HEK293T (cell line): ENCODE measurements at regions not wholly inside any gene's neighbourhood (a gene's known extent, or its start where the extent isn't known, plus 50 kb on each side); places are given as distances from the start of the nearest gene placed in this dataset.

ENCODE experiments used
- CTCF ChIA-PET: fragments of 350-600 bp; formaldehyde crosslinking; extraction: SDS; loops from one replicate; lab custom pipeline; 2021; ENCODE audit warnings: antibody characterized with exemption, inconsistent platforms; lab: Yijun Ruan, JAX
- POLR2A ChIA-PET: fragments of 350-600 bp; formaldehyde crosslinking; extraction: SDS; loops from one replicate; lab custom pipeline; 2020; ENCODE audit warnings: antibody characterized with exemption, inconsistent platforms; lab: Yijun Ruan, JAX
- DNase-seq: peaks from one replicate; pipeline ENCODE4 v3.0.0; 2012; ENCODE audit warnings: mixed read lengths; ENCODE audit errors: extremely low spot score
- ARNT ChIP-seq: fragments of 450-650 bp; IDR thresholded peaks from 2 replicates; pipeline ENCODE4 v1.6.1; 2017; ENCODE audit warnings: mild to moderate bottlenecking
- BHLHE40 ChIP-seq: fragments of 450-650 bp; IDR thresholded peaks from 2 replicates; pipeline ENCODE4 v1.6.1; 2016; ENCODE audit warnings: mild to moderate bottlenecking, moderate library complexity, borderline replicate concordance
- CTBP1 ChIP-seq: fragments of 450-650 bp; IDR thresholded peaks from 2 replicates; pipeline ENCODE4 v1.6.1; 2016; ENCODE audit warnings: borderline replicate concordance
- ELF4 ChIP-seq: fragments of 450-650 bp; IDR thresholded peaks from 2 replicates; pipeline ENCODE4 v1.6.1; 2017; ENCODE audit warnings: antibody characterized with exemption
- FOXA1 ChIP-seq: fragments of 450-650 bp; IDR thresholded peaks from 2 replicates; pipeline ENCODE4 v1.6.1; 2016; ENCODE audit warnings: mild to moderate bottlenecking
- FOXK2 ChIP-seq: fragments of 450-650 bp; IDR thresholded peaks from 2 replicates; pipeline ENCODE4 v1.6.1; 2016; ENCODE audit warnings: mild to moderate bottlenecking
- FOXM1 ChIP-seq: fragments of 450-650 bp; IDR thresholded peaks from 2 replicates; pipeline ENCODE4 v1.6.1; 2017; ENCODE audit warnings: mild to moderate bottlenecking, borderline replicate concordance
- HDGF ChIP-seq: fragments of 450-650 bp; IDR thresholded peaks from 2 replicates; pipeline ENCODE4 v1.6.1; 2017; ENCODE audit warnings: antibody characterized with exemption, borderline replicate concordance
- L3MBTL2 ChIP-seq: fragments of 450-650 bp; conservative IDR thresholded peaks from 2 replicates; pipeline ENCODE4 v1.6.1; 2016; ENCODE audit warnings: mild to moderate bottlenecking
- LEF1 ChIP-seq: fragments of 450-650 bp; IDR thresholded peaks from 2 replicates; pipeline ENCODE4 v1.6.1; 2017; ENCODE audit warnings: mild to moderate bottlenecking, borderline replicate concordance
- NFRKB ChIP-seq: fragments of 450-650 bp; IDR thresholded peaks from 2 replicates; pipeline ENCODE4 v1.6.1; 2016; ENCODE audit warnings: mild to moderate bottlenecking, moderate library complexity
- SP1 ChIP-seq: fragments of 450-650 bp; IDR thresholded peaks from 2 replicates; pipeline ENCODE4 v1.6.1; 2017
- SUZ12 ChIP-seq: fragments of 450-650 bp; IDR thresholded peaks from 2 replicates; pipeline ENCODE4 v1.6.1; 2016; ENCODE audit warnings: mild to moderate bottlenecking
- TARDBP ChIP-seq: fragments of 450-650 bp; IDR thresholded peaks from 2 replicates; pipeline ENCODE4 v1.6.1; 2016
- ZNF384 ChIP-seq: fragments of 450-650 bp; IDR thresholded peaks from 2 replicates; pipeline ENCODE4 v1.6.1; 2016
- TF ChIP-seq, protein P1 (sequence below): fragments of 450-650 bp; IDR thresholded peaks from 2 replicates; pipeline ENCODE4 v1.6.1; 2016

DNA sequence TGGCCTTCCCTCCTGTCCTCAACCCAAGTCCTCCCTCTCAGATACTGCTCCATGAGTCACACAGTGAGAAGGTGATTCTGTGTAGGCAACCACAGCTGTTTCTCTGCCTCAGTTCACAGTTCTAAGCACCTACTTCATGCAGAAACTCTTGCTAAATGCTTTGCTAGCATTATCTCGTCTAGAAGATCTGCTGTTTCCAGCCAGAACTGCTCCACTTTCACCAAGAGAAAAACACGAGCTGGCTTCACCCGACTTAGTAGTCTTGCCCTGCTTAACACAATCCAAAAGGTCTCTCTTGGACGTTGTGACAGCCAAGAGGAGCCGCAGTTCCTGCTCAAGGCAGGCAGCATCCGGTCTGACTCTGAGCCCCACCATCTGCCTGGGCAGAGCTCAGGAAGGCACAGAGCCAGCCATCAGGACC, 272.1 kb downstream of the UACA start:
- TF ChIP-seq TARDBP (no peak), HDGF (no peak), L3MBTL2 (no peak), SP1 (no peak), SUZ12 (no peak), FOXK2 (no peak), NFRKB (no peak), FOXA1 (no peak), ELF4 (no peak), CTBP1 (no peak), FOXM1 (no peak), ARNT (no peak)
- DNase-seq: no peak
- POLR2A ChIA-PET: interaction anchor here (0.8 to 1.2 kb wide), 3 partner anchors 13 to 391 kb away, joined by 3 read pairs; no protein-coding TSS in a partner anchor
- CTCF ChIA-PET: interaction anchor here (0.6 kb wide), 1 partner anchor 1001 kb away, joined by 3 read pairs; no protein-coding TSS in a partner anchor

DNA sequence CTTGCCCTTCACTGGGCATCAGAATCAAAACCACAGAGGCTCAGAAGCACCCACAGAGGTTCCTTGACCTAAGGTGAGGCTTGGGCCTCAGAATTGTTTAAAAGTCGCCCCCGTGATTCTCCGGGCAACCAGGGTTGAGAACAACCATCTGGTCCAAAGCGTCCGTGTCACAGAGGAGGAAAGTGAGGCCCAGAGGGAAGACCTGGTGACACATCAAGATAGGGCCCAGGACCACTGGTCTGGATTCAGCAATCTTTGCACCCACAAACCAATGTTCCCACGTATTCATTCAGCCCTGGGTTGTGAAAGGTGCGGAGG, 272.6 kb downstream of the UACA start:
- TF ChIP-seq L3MBTL2 (no peak), BHLHE40 (no peak), HDGF (no peak), ZNF384 (no peak), ARNT (no peak), FOXA1 (no peak)
- POLR2A ChIA-PET: interaction anchor here (1.0 to 1.2 kb wide), 2 partner anchors 13 to 391 kb away, joined by 3 read pairs; no protein-coding TSS in a partner anchor
- DNase-seq: no peak
- CTCF ChIA-PET: no interaction called here

DNA sequence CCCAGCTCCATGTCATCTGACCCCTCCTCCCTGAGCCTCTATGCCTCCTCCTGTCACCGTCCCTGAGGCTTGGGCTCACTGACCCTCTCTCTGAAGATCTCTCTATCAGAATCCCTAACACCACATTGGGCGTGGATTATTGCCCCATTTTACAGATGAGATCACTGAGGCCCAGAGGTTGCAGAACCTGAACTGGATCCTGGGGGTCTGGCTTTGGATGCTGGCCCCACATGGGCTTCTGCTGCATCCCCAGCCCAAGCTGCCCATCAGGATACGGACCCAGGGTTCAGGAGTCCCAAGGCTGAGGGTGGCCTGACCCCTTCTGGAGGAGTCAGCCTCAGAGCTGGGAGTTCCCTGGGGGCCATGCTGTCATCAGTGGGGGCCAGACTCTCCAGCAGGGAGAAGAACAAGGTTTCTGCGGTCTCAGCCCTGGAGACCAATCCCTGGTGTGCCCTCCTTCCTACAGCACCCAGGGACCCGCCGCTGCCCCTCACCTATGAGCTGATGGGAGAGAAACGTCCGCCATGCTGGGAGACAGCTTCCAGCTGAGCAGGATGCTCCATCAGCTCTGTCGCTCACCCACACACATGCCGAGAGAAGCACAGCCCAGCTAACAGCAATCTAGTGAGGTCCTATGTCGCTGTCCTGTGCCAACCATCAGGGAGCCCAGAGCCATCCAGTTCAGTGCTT, 273.1 kb downstream of the UACA start:
- POLR2A ChIA-PET: interaction anchor here (1.0 to 1.2 kb wide), 2 partner anchors 14 to 390 kb away, joined by 3 read pairs; no protein-coding TSS in a partner anchor
- no peak for DNase-seq
- CTCF ChIA-PET: interaction anchor here (4.1 kb wide), 1 partner anchor 24 kb away, joined by 28 read pairs; no protein-coding TSS in a partner anchor
- TF ChIP-seq ARNT (no peak), FOXM1 (no peak), LEF1 (no peak), ELF4 (no peak), BHLHE40 (no peak), ZNF384 (no peak), CTBP1 (no peak), SUZ12 (no peak), L3MBTL2 (no peak), TARDBP (no peak), SP1 (no peak), HDGF (no peak), FOXA1 (no peak), FOXK2 (no peak), NFRKB (no peak)
- TF ChIP-seq, protein P1, sequence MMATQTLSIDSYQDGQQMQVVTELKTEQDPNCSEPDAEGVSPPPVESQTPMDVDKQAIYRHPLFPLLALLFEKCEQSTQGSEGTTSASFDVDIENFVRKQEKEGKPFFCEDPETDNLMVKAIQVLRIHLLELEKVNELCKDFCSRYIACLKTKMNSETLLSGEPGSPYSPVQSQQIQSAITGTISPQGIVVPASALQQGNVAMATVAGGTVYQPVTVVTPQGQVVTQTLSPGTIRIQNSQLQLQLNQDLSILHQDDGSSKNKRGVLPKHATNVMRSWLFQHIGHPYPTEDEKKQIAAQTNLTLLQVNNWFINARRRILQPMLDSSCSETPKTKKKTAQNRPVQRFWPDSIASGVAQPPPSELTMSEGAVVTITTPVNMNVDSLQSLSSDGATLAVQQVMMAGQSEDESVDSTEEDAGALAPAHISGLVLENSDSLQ: no peak

DNA sequence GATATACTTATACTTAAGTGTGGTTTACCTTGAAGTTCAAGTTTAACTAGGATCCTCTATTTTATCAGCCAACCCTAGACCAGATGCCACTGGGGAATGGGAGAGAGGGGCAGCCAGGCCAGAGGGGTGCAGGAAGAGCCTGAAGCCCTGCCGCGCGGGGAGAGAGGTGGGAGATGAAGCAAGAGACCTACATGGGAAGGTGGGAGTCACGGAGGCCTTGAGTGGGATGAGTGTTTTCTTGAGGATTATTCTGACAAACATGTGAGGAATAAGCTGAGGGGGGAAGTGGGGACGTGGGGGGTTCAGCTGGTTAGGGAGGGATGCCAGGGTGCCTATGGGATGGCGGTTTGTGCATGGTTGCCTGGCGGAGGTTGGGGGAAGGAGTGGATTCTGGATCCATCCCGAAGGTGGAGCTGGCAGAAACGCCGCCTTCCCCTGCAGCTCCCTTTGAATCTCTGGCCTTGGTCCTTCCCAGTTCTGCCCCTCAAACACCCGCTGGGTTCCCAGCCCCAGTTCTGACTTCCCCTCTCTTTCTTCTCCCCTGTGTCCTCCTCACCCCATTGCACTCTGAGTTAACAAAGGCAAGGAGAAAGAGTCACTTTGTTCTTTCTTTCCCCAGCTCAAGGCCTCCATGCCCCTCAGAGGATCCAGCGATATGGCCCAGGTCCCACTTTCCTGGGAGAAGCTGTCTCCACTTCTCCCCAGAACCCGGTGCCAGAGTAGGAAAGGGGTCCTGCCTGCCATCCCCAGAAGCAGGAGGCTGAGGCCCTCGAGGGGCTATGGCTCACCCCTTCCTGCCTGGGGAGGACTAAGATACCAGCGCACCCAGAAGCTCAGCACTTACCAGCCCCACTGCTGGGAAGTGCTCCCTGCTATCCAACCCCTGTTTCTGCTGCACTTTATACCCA, 274.2 kb downstream of the UACA start:
- POLR2A ChIA-PET: interaction anchor here (0.7 kb wide), 1 partner anchor 17 kb away, joined by 3 read pairs; no protein-coding TSS in a partner anchor
- no peak for DNase-seq
- CTCF ChIA-PET: interaction anchor here (0.5 to 4.1 kb wide), 8 partner anchors 8 to 1217 kb away, joined by 3 to 28 read pairs (median 4); no protein-coding TSS in a partner anchor
- TF ChIP-seq SP1 (no peak), NFRKB (no peak), L3MBTL2 (no peak), LEF1 (no peak), BHLHE40 (no peak), ARNT (no peak), CTBP1 (no peak), SUZ12 (no peak), FOXM1 (no peak)

DNA sequence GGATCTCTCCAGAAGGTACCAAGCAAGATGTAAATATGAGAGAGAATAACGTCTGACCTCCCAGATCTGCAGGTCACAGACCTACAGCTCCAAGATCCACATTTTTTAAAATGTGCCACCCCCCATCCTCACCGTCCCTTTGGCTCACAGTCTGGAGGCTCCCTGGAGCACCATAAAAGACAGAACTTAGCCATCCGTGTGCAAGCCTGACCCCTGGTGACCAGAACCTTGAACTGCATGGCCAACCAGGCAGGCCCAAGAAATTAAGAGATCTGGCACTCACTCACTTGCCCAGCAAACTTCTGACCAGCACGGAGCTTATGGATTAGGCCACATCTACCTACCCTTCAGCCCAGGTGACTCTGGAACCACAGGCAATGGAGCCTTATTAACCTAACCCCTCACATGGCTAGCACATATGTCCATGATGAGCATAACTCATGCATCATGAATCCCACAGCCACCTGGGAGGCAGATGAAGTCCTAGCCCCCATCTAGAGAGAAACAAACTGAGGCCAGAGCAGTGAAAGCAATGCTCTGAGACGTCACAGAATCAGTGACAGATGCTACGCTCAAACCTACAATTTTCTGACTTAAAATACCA, 275.3 kb downstream of the UACA start:
- POLR2A ChIA-PET: no interaction called here
- TF ChIP-seq CTBP1 (no peak), SP1 (no peak), TARDBP (no peak), HDGF (no peak), SUZ12 (no peak), NFRKB (no peak), BHLHE40 (no peak), FOXM1 (no peak), ZNF384 (no peak), FOXA1 (no peak)
- TF ChIP-seq, protein P1: no peak
- peak; percentile 80 for DNase-seq
- CTCF ChIA-PET: interaction anchor here (0.6 to 4.1 kb wide), 11 partner anchors 9 to 1011 kb away, joined by 3 to 28 read pairs (median 4); no protein-coding TSS in a partner anchor

DNA sequence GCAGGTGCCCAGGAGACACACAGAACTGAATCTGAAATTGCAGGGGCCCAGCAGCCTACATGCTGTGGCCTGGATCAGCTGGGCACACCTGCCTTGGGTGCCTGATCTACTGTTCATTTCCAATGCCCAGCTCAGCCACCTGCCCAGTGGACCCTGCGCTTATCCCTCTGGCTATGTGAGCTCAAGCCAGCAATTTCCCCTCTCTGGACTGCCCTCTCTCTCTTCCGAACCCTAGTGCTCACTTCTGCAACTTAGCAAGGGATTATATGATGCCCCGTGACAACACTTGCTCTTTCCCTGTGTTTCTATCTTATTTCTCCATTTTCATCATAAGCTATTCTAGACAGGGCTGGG, 276.0 kb downstream of the UACA start:
- CTCF ChIA-PET: interaction anchor here (0.6 to 4.1 kb wide), 7 partner anchors 18 to 1010 kb away, joined by 3 to 28 read pairs (median 3); partner anchors contain the start of gene TLE3
- DNase-seq: no peak
- TF ChIP-seq FOXA1 (no peak), FOXM1 (no peak)
- TF ChIP-seq, protein P1: no peak
- POLR2A ChIA-PET: no interaction called here
